ENCODE measurements at regions not wholly inside any gene's neighbourhood (a gene's known extent, or its start where the extent isn't known, plus 50 kb on each side); places are given as distances from the start of the nearest gene placed in this dataset.

- TF ChIP-seq CTCF (IDR thresholded peaks at IDR 0.05; ENCODE audit: insufficient read depth, low read length, poor library complexity, severe bottlenecking): no peak
- Histone ChIP-seq H3K4me3 (replicated peaks; ENCODE audit: low read depth, low read length) (no peak overlapping the region), H3K27me3 (replicated peaks; ENCODE audit: control insufficient read depth, insufficient read depth, low read length) (peaks cover 1% of the 10 kb centered on the region), H3K36me3 (ENCODE audit: control insufficient read depth, insufficient read depth, low read length) (no peaks in the 10 kb centered on the region)
- DNase-seq (ENCODE audit: extremely low read depth, insufficient read length): no peak
Observed at GRCh38 chr2:120825370-120826259, 89.9 kb downstream of the GLI2 start.

GRCh38 chr2:120826260-120826648 is 90.6 kb downstream of the GLI2 start:
- H3K27me3 ChIP-seq (replicated peaks; ENCODE audit: control insufficient read depth, insufficient read depth, low read length): peaks cover 1% of the 10 kb centered on the region
- TF ChIP-seq CTCF (IDR thresholded peaks at IDR 0.05; ENCODE audit: insufficient read depth, low read length, poor library complexity, severe bottlenecking): no peak
- no peaks in the 10 kb centered on the region for H3K36me3 ChIP-seq (ENCODE audit: control insufficient read depth, insufficient read depth, low read length)
- no peak for DNase-seq (ENCODE audit: extremely low read depth, insufficient read length)
- no peak overlapping the region for H3K4me3 ChIP-seq (replicated peaks; ENCODE audit: low read depth, low read length)

- Histone ChIP-seq H3K36me3 (ENCODE audit: control insufficient read depth, insufficient read depth, low read length) (no peaks in the 10 kb centered on the region), H3K4me3 (replicated peaks; ENCODE audit: low read depth, low read length) (no peak overlapping the region), H3K27me3 (replicated peaks; ENCODE audit: control insufficient read depth, insufficient read depth, low read length) (peaks cover 1% of the 10 kb centered on the region)
- no peak for DNase-seq (ENCODE audit: extremely low read depth, insufficient read length)
- TF ChIP-seq CTCF (IDR thresholded peaks at IDR 0.05; ENCODE audit: insufficient read depth, low read length, poor library complexity, severe bottlenecking): no peak
Observed at GRCh38 chr2:120826716-120827410, 91.2 kb downstream of the GLI2 start.

GRCh38 chr2:120828066-120828465 is 92.4 kb downstream of the GLI2 start:
- H3K36me3 ChIP-seq (ENCODE audit: control insufficient read depth, insufficient read depth, low read length): no peaks in the 10 kb centered on the region
- no peak for TF ChIP-seq CTCF (IDR thresholded peaks at IDR 0.05; ENCODE audit: insufficient read depth, low read length, poor library complexity, severe bottlenecking)
- no peak for DNase-seq (ENCODE audit: extremely low read depth, insufficient read length)
- no peak overlapping the region for H3K4me3 ChIP-seq (replicated peaks; ENCODE audit: low read depth, low read length)
- H3K27me3 ChIP-seq (replicated peaks; ENCODE audit: control insufficient read depth, insufficient read depth, low read length): no peaks in the 10 kb centered on the region; the same call in 1 of the 2 replicates

- Histone ChIP-seq H3K4me3 (replicated peaks; ENCODE audit: low read depth, low read length) (no peak overlapping the region), H3K27me3 (replicated peaks; ENCODE audit: control insufficient read depth, insufficient read depth, low read length) (no peaks in the 10 kb centered on the region; the same call in 1 of the 2 replicates), H3K36me3 (ENCODE audit: control insufficient read depth, insufficient read depth, low read length) (no peaks in the 10 kb centered on the region)
- no peak for DNase-seq (ENCODE audit: extremely low read depth, insufficient read length)
- no peak for TF ChIP-seq CTCF (IDR thresholded peaks at IDR 0.05; ENCODE audit: insufficient read depth, low read length, poor library complexity, severe bottlenecking)
Observed at GRCh38 chr2:120828829-120829632, 93.4 kb downstream of the GLI2 start.

Measured in GM06990 (cell line).